T-helper 22 cell (primary cell): ENCODE measurements at regions not wholly inside any gene's neighbourhood (a gene's known extent, or its start where the extent isn't known, plus 50 kb on each side); places are given as distances from the start of the nearest gene placed in this dataset.
"Not testable (repeated sequence)": the region's sequence is repeated elsewhere in the genome, so short reads cannot be mapped to it uniquely, and the experiment has no call there.

Source experiments
- DNase-seq: peaks from one replicate; pipeline ENCODE4 v3.0.0-alpha.2; 2020; ENCODE audit warnings: low read depth

DNA sequence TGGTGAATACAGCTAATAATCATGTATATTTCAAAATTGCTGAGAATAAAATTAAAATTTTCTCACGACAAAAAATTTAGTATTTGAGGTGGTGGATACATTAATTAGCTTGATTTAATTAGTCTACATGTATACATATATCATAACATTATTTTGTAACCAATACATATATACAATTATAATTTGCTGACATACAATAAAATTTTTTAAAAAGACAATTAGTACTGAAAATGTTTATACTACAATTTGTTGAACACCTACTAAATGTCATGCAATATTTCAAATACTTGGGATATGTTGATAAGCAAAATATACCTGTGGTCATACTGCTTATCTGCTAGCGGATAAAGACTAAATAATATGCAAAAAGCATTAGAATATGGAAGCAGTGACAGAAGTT, 586.5 kb downstream of the SLITRK6 start:
- DNase-seq, result no peak

DNA sequence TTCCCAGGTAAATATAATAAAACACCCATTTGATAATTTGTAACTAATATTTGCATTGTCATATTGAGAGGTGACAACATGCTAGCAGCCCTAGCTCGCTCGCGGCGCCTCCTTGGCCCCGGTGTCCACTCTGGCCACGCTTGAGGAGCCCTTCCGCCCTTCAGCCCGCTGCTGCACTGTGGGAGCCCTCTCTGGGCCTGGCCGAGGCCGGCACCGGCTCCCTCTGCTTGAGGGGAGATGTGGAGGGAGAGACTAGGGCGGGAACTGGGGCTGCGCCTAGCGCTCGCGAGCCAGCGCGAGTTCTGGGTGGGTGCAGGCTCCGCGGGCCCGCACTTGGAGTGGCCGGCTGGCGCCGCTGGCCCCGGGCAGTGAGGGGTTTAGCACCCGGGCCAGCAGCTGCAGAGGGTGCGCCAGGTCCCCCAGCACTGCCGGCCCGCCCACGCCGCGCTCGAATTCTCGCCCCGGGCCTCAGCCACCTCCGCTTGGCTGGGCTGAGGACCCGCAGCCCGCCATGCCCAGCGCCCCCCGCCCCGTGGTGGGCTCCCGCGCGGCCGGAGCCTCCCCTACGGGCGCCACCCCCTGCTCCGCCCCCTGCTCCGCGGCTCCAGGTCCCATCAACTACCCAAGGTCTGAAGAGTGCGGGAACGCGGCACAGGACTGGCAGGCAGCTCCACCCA, 594.4 kb downstream of the SLITRK6 start:
- no peak for DNase-seq

DNA sequence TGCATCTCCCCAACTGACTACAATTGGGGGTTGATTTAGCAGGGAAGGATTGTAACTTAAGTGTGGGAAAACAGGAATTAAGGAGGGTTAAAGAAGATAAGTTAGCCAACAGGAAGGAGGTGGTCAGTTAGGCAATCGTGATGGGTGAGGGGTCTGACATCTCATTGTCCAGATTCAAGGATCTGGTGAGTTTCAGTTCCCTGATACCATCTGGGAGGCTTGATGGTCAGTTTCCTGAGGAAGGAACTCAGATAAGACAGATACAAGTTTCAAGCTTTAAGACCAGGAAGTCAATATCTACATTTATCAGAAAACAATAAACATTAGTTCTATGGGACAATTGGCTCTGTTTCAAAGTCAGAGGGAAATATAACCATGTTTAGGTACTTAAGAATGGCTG, 601.8 kb downstream of the SLITRK6 start:
- DNase-seq, result no peak

DNA sequence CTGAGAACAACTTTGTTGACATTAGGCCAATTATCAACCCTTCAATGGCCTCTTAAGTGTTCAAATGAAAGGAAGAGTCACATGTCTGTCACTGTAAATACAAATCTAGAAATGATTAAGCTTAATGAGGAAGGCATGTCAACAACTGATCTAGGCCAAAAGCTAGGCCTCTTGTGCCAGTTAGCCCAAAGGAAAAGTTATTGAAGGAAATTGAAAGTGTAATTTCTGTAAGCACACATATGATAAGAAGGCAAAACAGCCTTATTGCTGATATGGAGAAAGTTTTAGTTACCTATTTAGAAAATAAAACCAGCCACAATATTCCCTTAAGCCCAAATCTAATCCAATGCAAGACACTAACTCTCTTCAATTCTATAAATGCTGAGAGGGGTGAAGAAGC, 604.7 kb downstream of the SLITRK6 start:
- DNase-seq, result no peak

DNA sequence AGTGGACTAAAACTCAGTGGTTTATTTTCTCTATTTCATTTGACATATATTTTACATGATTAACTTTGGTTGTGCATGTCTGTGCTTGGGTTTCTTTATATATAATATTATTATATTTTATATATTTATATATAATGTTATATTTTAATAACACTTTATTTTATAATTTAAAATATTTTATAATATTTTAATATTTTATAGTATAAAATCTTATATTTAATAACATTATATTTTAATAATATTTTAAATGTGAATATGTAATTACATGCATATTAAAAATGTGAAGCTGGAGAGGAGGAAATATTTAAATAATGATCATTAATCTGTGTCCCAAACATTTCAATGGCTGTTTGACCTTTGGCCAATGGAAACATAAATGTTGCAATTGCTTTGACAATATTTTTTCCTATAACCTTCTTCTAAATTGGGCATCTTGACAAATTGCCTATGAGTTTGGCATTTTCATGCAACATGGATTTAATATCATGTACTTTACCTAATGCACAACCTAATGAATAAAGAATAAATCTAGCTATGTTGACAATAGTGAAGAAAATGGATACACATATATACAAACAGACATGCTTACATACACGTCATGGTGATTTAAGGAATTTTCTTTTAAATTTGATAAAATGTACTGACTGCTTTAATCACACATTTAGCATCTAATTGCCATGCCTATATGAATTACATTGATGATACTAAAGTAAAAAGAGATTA, 607.1 kb downstream of the SLITRK6 start:
- DNase-seq, result no peak

DNA sequence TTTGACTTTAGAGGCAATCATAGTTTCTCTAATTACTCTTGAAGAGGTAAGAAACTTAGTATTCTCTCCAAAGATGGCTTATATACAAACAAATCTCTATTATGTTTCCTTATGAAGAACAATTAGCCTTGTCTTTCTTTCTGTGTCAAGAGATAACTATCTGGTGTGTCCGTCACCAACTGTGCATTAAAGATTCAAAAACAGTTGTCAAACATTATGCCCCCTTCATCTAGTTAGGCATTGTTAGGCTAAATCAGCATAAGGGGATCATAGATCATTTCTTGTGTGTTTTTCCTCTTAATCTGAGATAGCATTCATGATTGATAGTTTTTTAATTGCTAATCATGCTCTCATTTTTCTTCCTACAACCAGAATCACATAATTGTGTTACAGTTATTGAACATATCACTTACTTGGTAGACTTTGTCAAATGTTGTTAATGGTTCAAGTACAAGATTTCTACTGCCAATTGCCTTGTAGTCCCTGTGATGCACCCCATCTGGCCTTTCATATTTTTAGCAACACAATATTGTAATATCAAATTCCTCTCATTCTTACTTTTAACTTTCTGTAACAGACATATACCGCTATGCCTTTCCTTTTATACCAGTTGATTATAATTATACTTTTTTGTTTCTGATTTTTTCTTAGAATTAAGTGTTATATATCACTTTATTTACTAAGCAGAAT, 612.7 kb downstream of the SLITRK6 start:
- DNase-seq, result no peak

DNA sequence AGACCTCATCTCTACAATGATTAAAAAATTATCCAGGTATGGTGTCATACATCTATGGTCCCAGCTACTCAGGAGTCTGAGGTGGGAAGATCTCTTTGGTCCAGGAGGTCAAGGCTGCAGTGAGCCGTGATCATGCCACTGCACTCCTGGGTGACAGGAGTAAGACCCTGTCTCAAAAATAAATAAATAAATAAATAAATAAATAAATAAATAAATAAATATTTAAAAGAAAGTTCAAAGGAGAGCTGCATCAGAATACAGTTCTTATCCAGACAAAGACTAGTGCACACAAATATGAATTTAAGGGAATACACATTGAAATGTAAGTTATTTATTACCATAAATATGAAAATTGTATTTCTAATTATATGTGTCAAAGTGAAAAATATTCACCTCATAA, 624.9 kb downstream of the SLITRK6 start:
- DNase-seq, result no peak

DNA sequence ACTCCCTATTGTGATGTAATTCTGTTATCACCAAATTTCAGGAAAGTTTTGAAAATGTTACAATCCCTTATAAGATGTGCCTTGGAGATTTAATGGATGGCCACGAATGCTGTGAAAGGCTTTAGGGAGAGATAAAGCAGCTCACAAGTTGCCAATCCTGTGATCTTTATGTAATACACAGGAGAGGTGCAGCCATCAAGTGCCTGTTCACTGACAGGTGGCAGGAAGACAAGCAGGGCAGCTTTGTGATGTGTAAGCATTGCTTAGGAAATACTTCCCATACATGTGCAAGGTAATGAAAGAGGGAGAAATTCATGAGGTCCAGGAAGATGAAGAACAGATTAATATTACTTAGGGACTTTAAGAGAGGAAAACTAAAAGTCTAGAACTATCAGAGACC, 628.8 kb downstream of the SLITRK6 start:
- no peak for DNase-seq

DNA sequence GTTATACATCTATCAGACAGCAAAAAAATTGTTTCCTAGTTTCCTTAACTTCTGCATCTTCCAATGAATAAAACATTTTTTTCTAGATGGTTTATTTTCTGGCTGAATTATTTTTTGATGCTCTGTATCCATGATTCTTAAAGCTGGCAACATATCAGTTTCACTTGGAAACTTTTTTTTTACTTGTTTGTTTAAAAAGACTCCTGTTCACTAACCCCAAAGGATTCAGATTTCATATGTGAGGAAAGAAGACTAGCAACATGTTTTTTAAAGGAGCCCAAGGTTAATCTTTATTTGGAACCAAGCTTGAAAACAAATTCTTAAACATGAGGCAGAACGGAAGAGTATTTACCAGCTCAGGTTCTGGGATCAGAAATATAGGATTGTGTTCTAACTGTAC, 632.3 kb downstream of the SLITRK6 start:
- DNase-seq, result no peak

DNA sequence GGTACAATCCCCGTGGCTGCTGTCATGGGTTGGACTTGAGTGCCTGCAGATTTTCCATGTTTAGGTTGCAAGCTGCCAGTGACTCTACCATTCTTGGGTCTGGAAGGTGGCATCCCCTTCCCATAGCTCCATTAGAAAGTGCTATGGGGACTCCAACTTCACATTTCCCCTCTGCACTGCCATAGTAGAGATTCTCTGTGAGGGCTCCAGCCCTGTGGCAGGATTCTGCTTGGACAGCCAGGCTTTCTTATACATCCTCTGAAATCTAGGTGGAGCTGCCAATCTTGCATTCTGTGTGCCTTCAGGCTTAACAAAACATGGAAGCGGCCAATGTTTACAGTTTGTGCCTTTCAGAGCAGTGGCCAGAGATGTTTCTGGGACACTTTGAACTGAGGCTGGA, 636.2 kb downstream of the SLITRK6 start:
- DNase-seq, result no peak

DNA sequence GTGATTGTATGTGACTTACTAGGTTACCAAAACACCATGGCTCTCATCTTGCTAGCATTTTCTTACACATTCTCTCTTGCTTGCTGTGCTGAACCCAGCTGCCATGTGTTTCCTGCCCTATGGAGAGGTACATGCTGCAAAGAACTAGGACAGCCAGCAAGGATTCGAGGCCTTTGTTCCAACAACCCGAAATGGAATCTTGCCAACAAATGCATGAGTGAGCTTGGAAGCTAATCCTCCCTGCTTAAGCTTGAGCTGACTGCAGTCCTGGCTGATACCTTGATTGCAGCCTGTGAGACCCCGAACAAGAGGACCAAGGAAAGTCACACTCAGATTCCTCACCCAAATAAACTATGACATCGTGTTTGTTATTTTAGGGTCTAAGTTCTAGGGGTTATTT, 651.2 kb downstream of the SLITRK6 start:
- no peak for DNase-seq

DNA sequence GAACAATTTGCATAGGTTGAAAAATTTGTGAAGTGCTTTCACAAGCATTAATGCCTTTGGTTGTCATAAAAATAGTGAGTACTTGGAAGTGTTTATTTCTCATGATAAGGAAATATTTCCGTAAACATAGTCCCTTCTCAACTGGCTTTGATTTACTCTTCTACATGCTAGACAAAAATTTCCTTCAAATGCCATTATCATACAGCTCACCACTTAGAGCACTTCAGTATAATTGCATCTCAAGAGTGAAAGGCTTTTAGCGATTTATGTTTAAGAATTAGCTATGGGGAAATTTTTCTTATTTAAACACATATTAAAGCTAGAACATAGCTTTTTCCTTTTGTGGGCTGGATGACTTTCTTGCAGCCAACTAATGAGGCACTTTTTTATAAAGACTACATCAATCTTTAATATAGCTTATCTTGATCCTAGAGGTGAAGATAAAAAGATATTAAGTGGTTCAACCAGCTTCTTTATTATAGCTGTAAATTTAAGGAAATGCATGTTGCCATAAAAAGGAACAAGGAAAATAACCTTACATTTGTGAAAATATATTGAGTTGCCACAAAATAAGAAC, 656.8 kb downstream of the SLITRK6 start:
- DNase-seq, result no peak

DNA sequence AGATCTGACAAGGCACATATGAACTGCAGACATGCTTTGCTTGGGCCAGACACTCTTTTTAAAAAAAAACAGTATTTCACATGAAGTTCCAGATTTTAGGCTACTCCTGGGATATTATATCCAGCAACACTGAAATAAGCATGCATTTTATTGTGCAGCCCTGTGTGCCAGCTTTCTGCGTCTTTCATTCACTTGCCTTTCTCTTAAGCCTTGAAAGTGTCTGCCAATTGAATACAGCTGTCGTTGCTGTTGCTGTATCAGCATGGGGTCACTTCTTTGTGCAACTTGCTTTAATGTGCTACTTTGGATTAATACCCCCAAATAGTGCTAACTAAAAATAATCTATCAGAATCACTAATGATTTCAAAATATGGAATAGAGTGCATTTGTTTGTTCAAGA, 657.8 kb downstream of the SLITRK6 start:
- DNase-seq, result no peak

DNA sequence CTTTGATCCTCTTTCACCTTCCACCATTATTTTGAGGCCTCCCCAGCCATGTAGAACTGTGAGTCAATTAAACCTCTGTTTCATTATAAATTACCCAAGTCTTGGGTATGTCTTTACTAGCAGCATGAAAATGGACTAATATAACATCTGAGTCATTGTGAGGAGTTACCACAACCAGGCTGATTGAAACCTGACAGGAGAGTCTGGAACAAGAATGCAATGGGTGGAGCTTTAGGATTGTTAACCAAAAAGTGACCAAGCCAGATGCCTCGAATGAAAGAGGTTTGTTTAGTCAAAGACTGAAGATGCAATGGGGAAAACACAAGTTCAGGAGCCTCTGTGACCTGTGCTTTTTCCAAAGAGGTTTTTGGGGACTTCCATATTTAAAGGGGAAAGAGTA, 659.0 kb downstream of the SLITRK6 start:
- DNase-seq, result no peak

DNA sequence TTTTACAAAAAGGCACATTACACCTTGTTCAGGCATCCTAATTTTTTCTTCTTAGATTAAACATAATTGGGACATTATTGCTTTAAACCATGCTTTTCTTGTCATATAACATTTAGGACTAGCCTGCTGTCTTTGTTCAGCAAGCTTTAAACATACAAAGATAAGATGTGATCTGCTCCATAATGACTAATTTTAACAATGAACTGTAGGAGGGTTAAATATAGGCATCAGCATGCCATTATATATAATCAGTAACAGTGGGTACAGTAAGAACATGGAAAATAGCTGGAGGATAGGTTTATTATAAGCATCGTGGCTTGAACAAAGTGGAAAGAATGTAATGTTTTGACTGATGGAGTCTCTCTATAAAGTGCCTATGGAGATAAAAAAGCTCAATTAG, 661.7 kb downstream of the SLITRK6 start:
- no peak for DNase-seq

DNA sequence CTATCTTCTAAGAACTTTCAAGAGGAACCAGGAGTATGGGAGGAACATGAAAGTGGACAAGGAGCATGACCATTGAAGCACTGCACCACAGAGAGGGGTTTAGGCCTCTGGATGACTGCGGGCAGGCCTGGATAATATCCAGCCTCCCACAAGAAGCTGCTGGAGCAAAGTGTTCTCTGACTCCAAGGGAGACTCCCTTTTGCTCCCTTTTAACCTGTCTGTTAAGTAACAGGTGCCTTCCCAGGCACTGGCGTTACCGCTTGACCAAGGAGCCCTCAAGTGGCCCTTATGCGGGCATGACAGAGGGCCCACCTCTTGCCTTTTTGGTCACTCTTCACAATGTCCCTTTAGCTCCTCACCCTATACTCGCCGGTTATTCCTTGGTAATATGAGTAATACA, 666.2 kb downstream of the SLITRK6 start:
- no peak for DNase-seq

DNA sequence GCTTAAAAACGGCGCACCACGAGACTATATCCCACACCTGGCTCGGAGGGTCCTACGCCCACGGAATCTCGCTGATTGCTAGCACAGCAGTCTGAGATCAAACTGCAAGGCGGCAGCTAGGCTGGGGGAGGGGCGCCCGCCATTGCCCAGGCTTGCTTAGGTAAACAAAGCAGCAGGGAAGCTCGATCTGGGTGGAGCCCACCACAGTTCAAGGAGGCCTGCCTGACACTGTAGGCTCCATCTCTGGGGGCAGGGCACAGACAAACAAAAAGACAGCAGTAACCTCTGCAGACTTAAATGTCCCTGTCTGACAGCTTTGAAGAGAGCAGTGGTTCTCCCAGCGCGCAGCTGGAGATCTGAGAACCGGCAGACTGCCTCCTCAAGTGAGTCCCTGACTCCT, 675.7 kb downstream of the SLITRK6 start:
- DNase-seq, result not testable (repeated sequence)

DNA sequence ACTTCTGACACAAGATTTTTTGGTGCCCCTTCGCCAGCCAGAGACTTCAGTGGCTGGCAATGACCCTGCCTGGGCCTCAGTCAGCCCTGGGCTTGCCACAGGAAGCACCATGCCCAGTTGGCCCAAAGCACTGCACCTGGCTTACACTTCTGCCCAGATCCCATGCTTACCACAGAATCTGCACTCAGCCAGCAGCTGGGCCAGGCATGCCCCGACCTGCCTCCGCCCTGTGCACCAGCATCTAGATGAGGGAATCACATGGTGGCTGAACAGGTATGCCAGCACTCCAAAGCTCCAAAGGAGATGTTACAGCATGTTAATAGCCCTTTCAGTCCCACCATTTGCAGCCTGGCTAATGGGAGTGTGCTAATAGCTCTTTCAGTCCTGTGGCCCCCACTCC, 690.9 kb downstream of the SLITRK6 start:
- DNase-seq, result no peak

DNA sequence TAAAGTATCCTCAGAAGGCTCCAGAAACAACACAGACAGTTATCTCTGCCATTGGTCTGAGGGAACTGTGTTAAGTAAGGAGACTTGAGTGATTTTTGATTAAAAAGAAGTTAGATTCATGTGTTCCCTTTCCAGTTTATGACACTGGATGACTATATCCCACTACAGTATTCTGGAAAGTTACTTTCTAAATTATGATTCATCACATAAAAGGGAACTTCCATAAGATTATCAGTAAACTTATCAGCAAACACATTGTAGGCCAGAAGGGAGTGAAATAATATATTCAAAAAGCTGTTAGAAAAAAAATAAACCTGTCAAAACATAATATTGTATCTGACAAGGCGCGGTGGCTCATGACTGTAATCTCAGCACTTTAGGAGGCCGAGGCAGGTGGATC, 700.0 kb downstream of the SLITRK6 start:
- DNase-seq, result no peak

DNA sequence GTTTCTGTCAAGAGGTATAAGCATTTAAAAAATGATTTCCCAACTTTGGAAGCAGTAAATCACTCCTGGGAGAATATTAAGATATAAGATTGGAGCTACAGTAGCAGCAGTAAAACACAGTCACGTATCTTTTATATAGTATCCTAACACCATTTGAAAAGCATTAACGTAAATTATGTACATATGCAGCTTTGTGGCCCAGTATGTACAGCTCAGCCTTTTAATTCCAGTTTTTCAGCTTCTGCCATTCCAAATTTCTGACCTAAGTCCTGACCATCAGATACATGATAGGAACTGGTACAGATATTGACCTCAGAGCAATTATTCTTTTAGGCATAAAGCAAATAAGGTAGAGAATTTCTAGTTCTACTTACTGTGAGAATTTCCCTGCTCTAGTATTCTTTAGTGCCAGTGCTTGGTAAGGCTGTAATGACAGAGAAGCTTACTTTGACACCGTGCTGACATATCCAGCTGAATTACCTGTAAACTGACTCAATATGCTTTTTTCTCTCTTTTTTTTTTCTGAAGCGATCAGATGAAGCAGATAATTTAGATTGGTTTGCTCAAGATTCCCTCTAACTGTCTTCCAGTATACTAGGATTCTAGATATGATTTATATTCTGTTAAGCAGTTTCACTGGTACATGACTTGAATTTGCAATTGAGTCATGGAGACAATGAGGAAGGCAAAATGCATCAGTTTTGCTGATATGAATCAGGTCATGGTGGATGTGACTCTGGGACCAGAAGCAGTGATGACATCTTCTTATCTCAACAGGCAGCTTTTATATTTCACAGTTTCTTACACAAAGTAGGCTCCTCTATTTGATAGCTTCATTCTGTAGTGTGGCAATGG, 703.6 kb downstream of the SLITRK6 start:
- no peak for DNase-seq

DNA sequence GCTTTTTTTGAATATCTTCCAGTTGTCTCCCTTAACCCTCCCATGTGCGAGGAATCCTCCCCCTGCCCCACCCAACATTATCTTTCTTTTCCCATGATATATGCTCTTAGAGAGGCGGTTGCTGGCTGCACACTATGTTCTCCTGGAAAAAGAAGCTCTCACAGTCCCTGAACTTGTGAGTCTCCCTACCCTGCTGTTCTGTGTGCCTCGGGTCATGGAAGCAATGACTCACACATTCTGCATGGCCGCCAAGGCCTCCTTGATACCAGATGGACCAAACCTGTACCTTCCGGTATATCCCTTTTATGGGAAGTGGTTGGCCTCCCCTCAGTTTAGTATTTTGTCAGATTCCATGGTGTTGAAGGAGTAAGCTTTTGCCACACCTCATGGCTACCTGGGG, 705.4 kb downstream of the SLITRK6 start:
- DNase-seq, result no peak

DNA sequence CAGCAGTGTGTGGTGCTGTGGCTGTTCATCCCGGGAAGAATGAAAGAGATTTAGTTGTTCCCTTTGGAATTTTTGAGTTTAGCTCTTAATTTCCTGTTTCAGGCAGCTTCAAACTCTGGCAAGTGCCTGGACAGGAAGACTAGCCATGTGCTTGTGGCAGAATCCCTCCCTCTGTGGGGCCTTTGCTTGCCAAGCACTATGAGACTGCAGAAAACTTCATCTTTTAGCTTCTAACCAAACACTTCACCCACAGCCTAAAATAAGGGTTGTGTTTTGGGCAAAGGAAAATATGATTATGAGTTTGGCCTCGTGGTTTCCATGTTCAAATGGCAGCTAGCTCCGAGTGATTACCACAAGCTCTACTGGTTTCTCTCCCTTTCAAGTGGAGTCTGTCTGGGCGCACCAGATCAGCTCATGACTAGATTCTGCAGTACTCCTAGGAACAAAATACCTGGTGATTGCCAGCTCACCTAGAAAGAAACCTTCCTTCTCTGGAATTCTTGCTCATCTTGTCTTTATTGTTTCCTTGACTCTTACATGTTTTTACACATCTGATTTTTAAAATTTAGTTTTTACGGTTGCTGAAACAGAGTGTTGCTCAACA, 707.5 kb downstream of the SLITRK6 start:
- DNase-seq, result no peak
